Non-pigmented ciliary epithelial cell (primary cell): ENCODE measurements at regions not wholly inside any gene's neighbourhood (a gene's known extent, or its start where the extent isn't known, plus 50 kb on each side); places are given as distances from the start of the nearest gene placed in this dataset.

Experiments used
- DNase-seq: peaks from one replicate; pipeline ENCODE4 v3.0.0-alpha.2; 2010; ENCODE audit warnings: low read depth

DNA sequence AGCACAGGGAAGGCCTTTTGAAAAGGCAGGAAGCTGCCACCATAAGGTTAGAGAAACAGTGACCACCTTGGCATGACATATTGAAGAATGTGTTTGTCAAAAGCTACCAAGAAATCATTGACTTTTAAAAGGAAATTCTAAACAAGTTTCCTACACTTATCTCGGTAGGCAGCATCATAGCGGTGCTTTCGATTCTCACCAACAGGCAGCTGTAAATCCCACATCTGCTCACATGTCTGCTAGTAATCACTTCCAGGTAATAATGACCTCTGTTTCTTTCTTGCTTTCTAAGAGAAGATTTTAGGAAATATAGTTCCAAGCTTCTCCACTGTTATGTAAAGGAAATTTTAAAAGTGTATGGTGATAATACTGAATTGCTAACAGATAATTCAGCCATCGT lies 821.1 kb upstream of the FOXG1 start:
- no peak for DNase-seq

GRCh38 chr14:27958757-27959156 lies 807.8 kb upstream of the FOXG1 start:
- DNase-seq, result no peak

- DNase-seq, result no peak
These were observed 770.9 kb upstream of the FOXG1 start for GRCh38 chr14:27995691-27996090.

- no peak for DNase-seq
These were observed 765.6 kb upstream of the FOXG1 start for GRCh38 chr14:28001002-28001401.

- DNase-seq, result no peak
These were observed 753.8 kb upstream of the FOXG1 start for GRCh38 chr14:28012629-28013415.

DNA sequence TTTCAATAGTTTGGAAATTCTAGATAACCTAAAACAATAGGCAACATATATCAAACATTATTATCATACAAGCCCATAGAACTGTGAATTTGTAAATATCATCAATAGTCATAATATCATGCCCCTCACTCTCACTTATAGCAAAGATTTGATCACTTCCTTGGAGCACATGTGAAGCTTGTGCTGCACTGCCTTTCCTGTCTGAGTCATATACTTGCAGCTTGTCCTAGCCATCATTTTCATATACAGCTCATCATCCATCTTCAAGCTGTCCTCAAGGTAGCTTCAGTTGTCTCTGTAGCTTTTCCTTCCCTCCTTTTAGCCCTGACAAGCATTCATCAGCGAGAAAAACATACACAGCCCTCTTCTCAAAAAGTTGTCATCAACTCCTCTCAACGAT lies 746.5 kb upstream of the FOXG1 start:
- no peak for DNase-seq

DNA sequence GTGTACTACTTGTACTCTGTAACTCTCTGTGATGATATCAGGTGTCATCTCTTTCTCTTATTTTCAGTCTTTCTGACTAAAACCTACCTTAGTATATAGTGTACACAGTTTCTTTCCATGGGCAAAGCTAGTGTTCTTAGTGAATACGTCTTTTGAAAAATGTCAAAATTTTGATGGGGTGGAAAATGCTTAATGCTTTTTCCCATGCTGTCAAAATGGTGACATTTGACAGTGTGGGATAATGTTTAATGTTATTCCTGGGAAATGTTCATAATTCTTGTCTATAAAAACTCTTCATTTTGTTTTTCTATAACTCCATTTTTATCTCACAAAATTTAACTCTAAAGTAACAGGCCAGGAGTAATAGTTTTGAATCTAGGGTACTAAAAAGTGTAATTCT lies 742.7 kb upstream of the FOXG1 start:
- no peak for DNase-seq

GRCh38 chr14:28052251-28052650 lies 714.3 kb upstream of the FOXG1 start:
- DNase-seq, result no peak

DNA sequence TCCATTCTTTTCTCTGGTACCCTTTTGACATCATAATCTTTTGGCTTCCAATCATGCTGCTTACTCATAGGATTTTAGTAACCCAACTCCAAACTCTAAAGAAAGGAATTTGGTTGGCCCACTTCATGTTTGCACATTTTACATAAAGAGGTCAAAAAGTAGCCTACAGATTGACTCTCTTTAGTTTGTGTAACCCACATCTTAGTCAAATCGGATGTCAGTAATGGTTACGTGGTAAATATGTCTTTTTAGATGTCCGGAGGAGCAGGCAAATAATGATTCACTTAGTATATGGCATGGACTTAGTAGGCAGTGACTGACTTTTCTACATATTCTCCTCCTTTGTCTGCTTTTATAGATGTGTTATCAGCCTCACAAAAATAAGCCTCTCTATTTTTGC lies 711.6 kb upstream of the FOXG1 start:
- no peak for DNase-seq

- no peak for DNase-seq
These were observed 709.0 kb upstream of the FOXG1 start for GRCh38 chr14:28057359-28058296.

GRCh38 chr14:28059254-28059653 lies 707.3 kb upstream of the FOXG1 start:
- no peak for DNase-seq

GRCh38 chr14:28061006-28061405 lies 705.6 kb upstream of the FOXG1 start:
- DNase-seq, result no peak

- DNase-seq, result no peak
These were observed 689.6 kb upstream of the FOXG1 start for GRCh38 chr14:28077021-28077420.

- DNase-seq, result no peak
These were observed 683.2 kb upstream of the FOXG1 start for GRCh38 chr14:28083389-28083788.

DNA sequence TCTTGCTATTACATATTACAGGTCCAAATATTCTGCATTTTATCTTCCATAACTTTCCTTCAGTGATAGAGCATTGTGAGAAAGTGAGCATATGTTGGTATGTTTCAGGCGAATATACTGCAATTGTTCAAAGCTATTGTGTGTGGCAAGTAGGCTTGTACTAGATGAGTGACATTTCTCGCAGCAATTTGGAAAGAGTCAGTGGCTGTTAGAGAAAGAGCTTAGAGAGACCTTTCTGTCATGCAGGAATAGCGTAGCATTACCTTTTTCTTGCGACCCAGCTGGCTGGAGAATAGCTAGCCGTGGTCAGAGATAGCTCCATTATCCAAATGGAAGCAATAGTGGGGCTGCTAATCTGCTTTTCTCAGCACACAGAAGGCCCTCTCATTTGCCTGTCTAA lies 678.5 kb upstream of the FOXG1 start:
- DNase-seq, result no peak

DNA sequence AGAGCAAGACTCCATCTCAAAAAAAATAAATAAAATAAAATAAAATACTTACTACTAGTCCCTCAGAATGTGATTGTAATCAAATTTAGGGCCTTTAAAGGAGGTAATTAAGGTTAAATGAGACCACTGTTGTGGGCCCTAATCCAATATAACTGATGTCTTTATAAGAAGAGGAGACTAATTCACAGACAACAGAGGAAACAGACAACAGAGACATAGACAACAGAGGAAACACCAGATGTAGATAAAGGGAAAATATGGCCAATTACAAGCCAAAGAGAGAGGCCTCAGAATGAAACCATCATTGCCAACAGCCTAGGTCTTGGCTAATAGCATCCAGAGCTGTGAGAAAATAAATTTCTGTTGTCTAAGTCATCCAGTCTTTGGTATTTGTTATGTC lies 669.0 kb upstream of the FOXG1 start:
- no peak for DNase-seq

DNA sequence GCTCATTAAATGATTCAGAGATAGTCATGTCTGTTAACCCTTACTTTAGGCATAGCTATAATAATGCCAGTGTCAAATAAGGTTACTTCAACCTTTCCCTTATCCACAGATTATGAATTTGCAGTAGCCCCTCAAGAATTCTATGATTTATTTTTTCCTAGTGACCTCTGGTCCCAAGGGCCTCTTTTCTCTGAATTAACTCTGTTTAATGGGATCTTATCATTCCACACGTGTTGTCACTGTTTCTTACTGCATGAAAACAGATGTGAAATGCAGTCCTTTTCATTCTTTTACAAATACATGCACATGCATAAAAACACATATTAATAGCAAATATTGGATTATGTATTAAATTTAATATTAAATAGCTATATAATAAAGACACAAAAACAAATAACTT lies 667.7 kb upstream of the FOXG1 start:
- DNase-seq, result no peak

- DNase-seq, result no peak
These were observed 664.6 kb upstream of the FOXG1 start for GRCh38 chr14:28102001-28102400.

DNA sequence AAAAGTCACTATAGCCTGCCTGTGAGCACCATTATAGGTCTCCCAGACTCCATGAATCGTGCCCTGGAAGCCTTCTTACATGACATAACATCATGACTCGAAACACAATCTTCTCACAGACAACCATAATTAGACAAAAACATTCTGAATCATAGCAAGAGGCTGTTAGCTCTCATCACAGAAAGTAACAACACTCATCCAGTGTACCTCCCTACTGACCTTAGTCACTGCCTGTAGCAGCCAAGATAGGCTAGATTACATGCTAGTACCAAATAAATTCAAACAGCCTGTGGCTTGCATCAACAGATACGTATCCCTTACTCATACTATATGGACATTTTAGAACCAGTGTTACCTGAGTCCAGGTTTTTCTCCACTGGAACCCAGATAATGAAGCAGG lies 663.8 kb upstream of the FOXG1 start:
- DNase-seq, result no peak

DNA sequence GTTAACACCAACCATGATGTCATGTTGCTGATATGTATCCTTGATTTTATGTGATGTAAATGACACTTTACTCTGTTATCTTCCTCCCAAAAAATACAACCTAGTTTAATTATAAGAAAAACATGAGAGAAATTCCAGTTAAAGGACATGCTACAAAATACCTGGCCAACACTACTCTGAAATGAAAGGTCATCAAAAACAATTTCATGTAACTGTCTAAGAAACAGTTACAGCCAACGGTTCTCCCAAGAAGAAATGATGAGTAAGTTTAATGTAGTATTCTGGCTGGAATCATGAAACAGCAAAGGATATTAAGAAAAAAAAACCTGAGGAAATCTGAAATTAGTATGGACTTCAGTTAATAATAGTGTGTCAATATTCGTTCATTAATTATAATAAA lies 653.3 kb upstream of the FOXG1 start:
- no peak for DNase-seq

DNA sequence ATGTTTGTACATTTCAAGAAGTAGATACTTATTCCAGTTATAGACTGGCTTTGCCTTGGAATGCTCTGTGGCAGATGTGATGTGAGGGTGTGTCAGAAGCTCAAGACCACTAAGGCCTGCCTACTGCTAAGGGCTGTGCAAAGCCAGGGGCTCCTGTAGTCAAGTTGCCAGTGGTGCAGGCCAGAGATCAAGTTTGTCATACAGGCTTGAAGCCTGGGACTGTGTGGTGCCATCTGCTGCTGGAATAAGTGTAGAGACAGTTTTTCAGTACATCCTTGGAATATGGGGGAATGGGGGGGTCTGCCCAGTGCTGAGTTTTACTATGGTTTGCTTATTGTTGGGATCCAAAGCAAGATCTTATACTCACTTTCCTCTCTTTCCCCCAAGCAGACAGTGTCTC lies 649.9 kb upstream of the FOXG1 start:
- DNase-seq, result no peak

DNA sequence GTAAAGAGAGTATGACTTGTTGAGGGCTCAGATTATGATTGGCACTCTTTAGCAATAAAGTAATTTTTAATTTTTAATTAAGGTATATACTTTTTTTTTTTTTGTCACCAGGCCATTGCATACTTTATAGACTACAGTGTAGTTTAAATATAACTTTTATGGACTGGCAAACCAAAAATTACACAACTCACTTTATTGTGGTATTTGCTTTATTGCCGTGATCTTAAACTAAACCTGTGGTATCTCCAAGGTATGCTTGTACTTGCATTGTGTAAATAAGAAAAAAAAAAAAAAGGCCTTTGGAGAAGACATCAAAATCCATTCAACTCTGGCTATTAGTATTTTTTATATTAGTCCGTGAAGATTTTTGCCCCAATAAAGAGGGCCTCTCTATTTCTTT lies 646.7 kb upstream of the FOXG1 start:
- no peak for DNase-seq

- no peak for DNase-seq
These were observed 646.2 kb upstream of the FOXG1 start for GRCh38 chr14:28120391-28120790.
